Mesendoderm (in vitro differentiated cells): ENCODE measurements at regions not wholly inside any gene's neighbourhood (a gene's known extent, or its start where the extent isn't known, plus 50 kb on each side); places are given as distances from the start of the nearest gene placed in this dataset.

ENCODE experiments used
- DNase-seq: peaks from one replicate; pipeline ENCODE4 v3.0.0; 2013
- H2AK5ac ChIP-seq: 2 replicates; pipeline ENCODE4 v1.6.1; 2013; ENCODE audit warnings: low read length, inconsistent platforms
- H2BK120ac ChIP-seq: 2 replicates; pipeline ENCODE4 v1.6.1; 2013; ENCODE audit warnings: low read depth, mild to moderate bottlenecking, low read length, moderate library complexity, mixed read lengths
- H2BK15ac ChIP-seq: replicated peaks from 2 replicates; pipeline ENCODE4 v1.6.1; 2013; ENCODE audit warnings: low read depth, mild to moderate bottlenecking, moderate library complexity
- H2BK5ac ChIP-seq: 2 replicates; pipeline ENCODE4 v1.6.1; 2013; ENCODE audit warnings: low read length, inconsistent platforms
- H3K18ac ChIP-seq: 2 replicates; pipeline ENCODE4 v1.6.1; 2013; ENCODE audit warnings: mild to moderate bottlenecking, low read length, mixed read lengths
- H3K23ac ChIP-seq: one replicate; pipeline ENCODE4 v1.6.1; 2013; ENCODE audit warnings: low read length
- H3K27ac ChIP-seq: 2 replicates; pipeline ENCODE4 v1.5.1; 2013; ENCODE audit warnings: low read depth, mild to moderate bottlenecking, inconsistent platforms, low read length, moderate library complexity
- H3K27me3 ChIP-seq: 2 replicates; pipeline ENCODE4 v1.6.1; 2013; ENCODE audit warnings: low read length, control low read depth, mild to moderate bottlenecking, inconsistent platforms; ENCODE audit not compliant: insufficient read depth, poor library complexity
- H3K36me3 ChIP-seq: 2 replicates; pipeline ENCODE4 v1.6.1; 2013; ENCODE audit warnings: low read length, inconsistent platforms; ENCODE audit not compliant: control insufficient read depth, insufficient read depth
- H3K4ac ChIP-seq: one replicate; pipeline ENCODE4 v1.6.1; 2013; ENCODE audit warnings: low read depth, mild to moderate bottlenecking, low read length, moderate library complexity
- H3K4me1 ChIP-seq: 2 replicates; pipeline ENCODE4 v1.6.1; 2013; ENCODE audit warnings: low read depth, low read length, inconsistent platforms; ENCODE audit not compliant: control insufficient read depth
- H3K4me2 ChIP-seq: 2 replicates; pipeline ENCODE4 v1.6.1; 2013; ENCODE audit warnings: low read length
- H3K4me3 ChIP-seq: 2 replicates; pipeline ENCODE4 v1.5.1; 2013; ENCODE audit warnings: mild to moderate bottlenecking, low read length
- H3K56ac ChIP-seq: one replicate; pipeline ENCODE4 v1.6.1; 2013; ENCODE audit warnings: low read length
- H3K79me1 ChIP-seq: 2 replicates; pipeline ENCODE4 v1.6.1; 2013; ENCODE audit warnings: low read length, inconsistent platforms
- H3K79me2 ChIP-seq: 2 replicates; pipeline ENCODE4 v1.6.1; 2013; ENCODE audit warnings: mild to moderate bottlenecking, low read length; ENCODE audit not compliant: control insufficient read depth, insufficient read depth
- H3K9ac ChIP-seq: 2 replicates; pipeline ENCODE4 v1.6.1; 2013; ENCODE audit warnings: low read length, inconsistent platforms
- H4K5ac ChIP-seq: one replicate; pipeline ENCODE4 v1.6.1; 2013; ENCODE audit warnings: low read length
- H4K8ac ChIP-seq: one replicate; pipeline ENCODE4 v1.6.1; 2013; ENCODE audit warnings: low read depth, mild to moderate bottlenecking, control low read depth, low read length, moderate library complexity
- WGBS: extraction: QIAGEN DNeasy Blood & Tissue Kit; methylation state at CpG from one replicate; pipeline ENCODE4 v1.1.7; 2013; ENCODE audit warnings: low lambda C conversion rate, missing lambda C conversion rate; ENCODE audit not compliant: insufficient coverage; ENCODE audit errors: extremely low coverage; 5-methylcytosine and 5-hydroxymethylcytosine counted together

- H3K4me3 ChIP-seq = no peak overlapping the region
- no peak overlapping the region for H3K4ac ChIP-seq
- no peak overlapping the region for H2AK5ac ChIP-seq
- no peak overlapping the region for H3K9ac ChIP-seq
- no peaks in the 10 kb centered on the region for H3K79me2 ChIP-seq
- H3K36me3 ChIP-seq = no peaks in the 10 kb centered on the region
- no peak overlapping the region for H4K8ac ChIP-seq
- H3K27ac ChIP-seq = no peak overlapping the region
- H2BK5ac ChIP-seq = no peak overlapping the region
- H2BK15ac ChIP-seq = no peak overlapping the region
- no peaks in the 10 kb centered on the region for H3K4me1 ChIP-seq
- no peak for DNase-seq
- H4K5ac ChIP-seq = no peak overlapping the region
- no peaks in the 10 kb centered on the region for H3K27me3 ChIP-seq
- no peak overlapping the region for H2BK120ac ChIP-seq
- H3K79me1 ChIP-seq = no peaks in the 10 kb centered on the region
- H3K23ac ChIP-seq = no peak overlapping the region
- WGBS = no CpG with 5 or more reads among the region's 25 CpGs
- no peak overlapping the region for H3K4me2 ChIP-seq
- H3K18ac ChIP-seq = no peak overlapping the region
- no peak overlapping the region for H3K56ac ChIP-seq
Measured at GRCh38 chr18:78603102-78603983, 376.3 kb upstream of the SALL3 start.

- Histone ChIP-seq H3K27me3 (no peaks in the 10 kb centered on the region), H3K4me1 (no peaks in the 10 kb centered on the region), H3K18ac (no peak overlapping the region), H3K4me3 (no peak overlapping the region), H2BK15ac (no peak overlapping the region), H3K36me3 (no peaks in the 10 kb centered on the region), H2BK120ac (no peak overlapping the region), H3K4me2 (no peak overlapping the region), H4K8ac (no peak overlapping the region), H2AK5ac (no peak overlapping the region), H2BK5ac (no peak overlapping the region), H3K23ac (no peak overlapping the region), H3K56ac (no peak overlapping the region), H4K5ac (no peak overlapping the region), H3K27ac (no peak overlapping the region), H3K4ac (no peak overlapping the region), H3K79me1 (no peaks in the 10 kb centered on the region), H3K9ac (no peak overlapping the region), H3K79me2 (no peaks in the 10 kb centered on the region)
- WGBS = no CpG with 5 or more reads among the region's 16 CpGs
- DNase-seq = no peak
Measured at GRCh38 chr18:78605255-78605654, 374.4 kb upstream of the SALL3 start.

- no peaks in the 10 kb centered on the region for H3K79me1 ChIP-seq
- no peaks in the 10 kb centered on the region for H3K4me1 ChIP-seq
- no peak overlapping the region for H2AK5ac ChIP-seq
- H2BK120ac ChIP-seq = no peak overlapping the region
- WGBS = no CpG with 5 or more reads among the region's 17 CpGs
- DNase-seq = no peak
- H3K23ac ChIP-seq = no peak overlapping the region
- H3K36me3 ChIP-seq = no peaks in the 10 kb centered on the region
- no peak overlapping the region for H3K4ac ChIP-seq
- no peak overlapping the region for H3K18ac ChIP-seq
- no peak overlapping the region for H3K9ac ChIP-seq
- no peak overlapping the region for H2BK15ac ChIP-seq
- H3K27me3 ChIP-seq = no peaks in the 10 kb centered on the region
- H4K5ac ChIP-seq = no peak overlapping the region
- H3K27ac ChIP-seq = no peak overlapping the region
- no peaks in the 10 kb centered on the region for H3K79me2 ChIP-seq
- H4K8ac ChIP-seq = no peak overlapping the region
- no peak overlapping the region for H3K4me3 ChIP-seq
- H3K4me2 ChIP-seq = no peak overlapping the region
- H3K56ac ChIP-seq = no peak overlapping the region
- no peak overlapping the region for H2BK5ac ChIP-seq
Measured at GRCh38 chr18:78607221-78607620, 372.4 kb upstream of the SALL3 start.

GRCh38 chr18:78607784-78608183 is 371.8 kb upstream of the SALL3 start:
- Histone ChIP-seq H3K4me2 (no peak overlapping the region), H4K8ac (no peak overlapping the region), H4K5ac (no peak overlapping the region), H3K23ac (no peak overlapping the region), H3K4me3 (no peak overlapping the region), H3K79me1 (no peaks in the 10 kb centered on the region), H3K27me3 (no peaks in the 10 kb centered on the region), H2BK120ac (no peak overlapping the region), H3K4me1 (no peaks in the 10 kb centered on the region), H3K9ac (no peak overlapping the region), H3K36me3 (no peaks in the 10 kb centered on the region), H2AK5ac (no peak overlapping the region), H2BK5ac (no peak overlapping the region), H3K27ac (no peak overlapping the region), H2BK15ac (no peak overlapping the region), H3K56ac (no peak overlapping the region), H3K18ac (no peak overlapping the region), H3K4ac (no peak overlapping the region), H3K79me2 (no peaks in the 10 kb centered on the region)
- DNase-seq = no peak
- WGBS = no CpG with 5 or more reads among the region's 15 CpGs

GRCh38 chr18:78610179-78610578 is 369.4 kb upstream of the SALL3 start:
- H3K79me2 ChIP-seq = no peaks in the 10 kb centered on the region
- H3K36me3 ChIP-seq = no peaks in the 10 kb centered on the region
- H3K23ac ChIP-seq = no peak overlapping the region
- H3K56ac ChIP-seq = no peak overlapping the region
- H2AK5ac ChIP-seq = no peak overlapping the region
- H3K4ac ChIP-seq = no peak overlapping the region
- H4K8ac ChIP-seq = no peak overlapping the region
- no peaks in the 10 kb centered on the region for H3K4me1 ChIP-seq
- H3K79me1 ChIP-seq = no peaks in the 10 kb centered on the region
- H2BK5ac ChIP-seq = no peak overlapping the region
- H3K18ac ChIP-seq = no peak overlapping the region
- no peak overlapping the region for H3K27ac ChIP-seq
- H3K27me3 ChIP-seq = no peaks in the 10 kb centered on the region
- no peak overlapping the region for H3K4me2 ChIP-seq
- WGBS = no CpG with 5 or more reads among the region's 12 CpGs
- no peak overlapping the region for H4K5ac ChIP-seq
- no peak overlapping the region for H3K4me3 ChIP-seq
- H3K9ac ChIP-seq = no peak overlapping the region
- no peak for DNase-seq
- H2BK15ac ChIP-seq = no peak overlapping the region
- H2BK120ac ChIP-seq = no peak overlapping the region
